Gastrocnemius medialis (tissue), 4 donors: ENCODE measurements at regions not wholly inside any gene's neighbourhood (a gene's known extent, or its start where the extent isn't known, plus 50 kb on each side); places are given as distances from the start of the nearest gene placed in this dataset.

Experiments used
- CTCF ChIP-seq, 5 experiments: fragments of 450-650 bp in 3 of 5; fragments of 200-600 bp in 2 of 5; sonication (generic) in 2 of 5; IDR thresholded peaks in 4 of 5; conservative IDR thresholded peaks in 1 of 5; 1 replicate in 4 of 5; 2 replicates in 1 of 5; pipeline ENCODE4 v1.5.1; 2016 to 2019; ENCODE audit warnings: antibody characterized with exemption in 5 of 5, mild to moderate bottlenecking in 3 of 5, moderate library complexity in 3 of 5
- POLR2A ChIP-seq, 2 donors: fragments of 450-650 bp; IDR thresholded peaks; one replicate each; pipeline ENCODE4 v1.6.1; 2017; ENCODE audit warnings: antibody characterized with exemption in 2 of 2, mild to moderate bottlenecking in 2 of 2, moderate library complexity in 2 of 2

- TF ChIP-seq CTCF (IDR thresholded peaks at IDR 0.05 in 4 of 5, conservative IDR thresholded peaks at IDR 0.05 in 1 of 5) (no peak), POLR2A (IDR thresholded peaks at IDR 0.05) (no peak)
These were observed 62.0 kb upstream of the SIMC1 start for GRCh38 chr5:176176231-176176630.
